Erythroblast (primary cell): ENCODE measurements at regions not wholly inside any gene's neighbourhood (a gene's known extent, or its start where the extent isn't known, plus 50 kb on each side); places are given as distances from the start of the nearest gene placed in this dataset.

Experiments used
- GATA1 ChIP-seq: IDR thresholded peaks from 2 replicates; pipeline ENCODE4 v1.6.1; 2011; ENCODE audit warnings: low read depth, mild to moderate bottlenecking, control low read depth, low read length, moderate library complexity
- POLR2A ChIP-seq: IDR thresholded peaks from 2 replicates; pipeline ENCODE4 v1.6.1; 2011; ENCODE audit warnings: mild to moderate bottlenecking, low read length

DNA sequence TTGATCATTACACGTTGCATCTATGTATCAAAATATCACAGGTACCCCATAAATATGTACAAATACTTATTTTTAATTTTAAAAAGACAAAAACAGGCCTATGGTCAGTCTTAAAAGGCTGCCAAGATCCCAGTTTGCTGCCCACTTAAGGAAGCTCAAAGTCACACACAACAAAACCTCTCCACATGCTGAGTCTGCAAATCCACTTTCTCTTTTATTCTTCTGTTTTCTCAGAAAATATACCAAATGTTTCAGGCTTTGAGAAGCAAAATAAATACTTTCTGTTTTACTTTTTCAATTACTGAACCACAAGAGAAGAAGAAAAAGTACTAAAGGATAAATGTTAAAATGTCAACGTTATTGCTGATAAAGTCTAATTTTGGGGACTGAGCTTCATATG is 107.8 kb upstream of the MANEA start:
- no peak for TF ChIP-seq POLR2A
- TF ChIP-seq GATA1 = no peak
